IPS-NIHi7 (cell line): ENCODE measurements at regions not wholly inside any gene's neighbourhood (a gene's known extent, or its start where the extent isn't known, plus 50 kb on each side); places are given as distances from the start of the nearest gene placed in this dataset.
"Not testable (repeated sequence)": the region's sequence is repeated elsewhere in the genome, so short reads cannot be mapped to it uniquely, and the experiment has no call there.

Experiments used
- DNase-seq: peaks from one replicate; pipeline ENCODE4 v3.0.0; 2012; ENCODE audit warnings: mixed read lengths; ENCODE audit errors: extremely low spot score

DNA sequence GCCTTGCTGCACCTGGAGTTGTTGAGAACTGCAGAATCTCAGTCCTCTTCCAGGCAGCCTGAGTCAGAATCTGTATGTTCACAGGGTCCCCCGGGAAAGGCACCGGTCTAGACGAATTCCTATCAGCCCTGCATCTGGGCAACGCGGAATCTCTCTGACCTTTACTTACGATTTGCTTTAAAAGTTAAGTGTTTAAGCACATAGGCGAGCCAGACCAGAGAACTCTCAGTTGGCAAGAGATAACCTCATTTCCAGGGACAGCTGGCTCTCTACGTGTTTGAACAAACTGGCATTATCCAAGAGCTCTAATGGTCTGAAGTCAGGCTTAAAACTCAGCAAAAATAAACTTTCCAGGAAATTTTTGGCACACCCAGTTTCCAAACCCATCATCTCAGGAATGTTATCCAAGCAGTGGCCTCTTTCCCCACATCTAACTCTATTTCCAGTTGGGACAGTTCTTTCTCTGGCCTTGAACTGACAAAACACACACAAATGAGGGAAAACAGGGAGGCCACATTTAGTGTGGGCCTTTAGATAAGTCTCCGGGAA lies 53.4 kb downstream of the HES1 start:
- no peak for DNase-seq

DNA sequence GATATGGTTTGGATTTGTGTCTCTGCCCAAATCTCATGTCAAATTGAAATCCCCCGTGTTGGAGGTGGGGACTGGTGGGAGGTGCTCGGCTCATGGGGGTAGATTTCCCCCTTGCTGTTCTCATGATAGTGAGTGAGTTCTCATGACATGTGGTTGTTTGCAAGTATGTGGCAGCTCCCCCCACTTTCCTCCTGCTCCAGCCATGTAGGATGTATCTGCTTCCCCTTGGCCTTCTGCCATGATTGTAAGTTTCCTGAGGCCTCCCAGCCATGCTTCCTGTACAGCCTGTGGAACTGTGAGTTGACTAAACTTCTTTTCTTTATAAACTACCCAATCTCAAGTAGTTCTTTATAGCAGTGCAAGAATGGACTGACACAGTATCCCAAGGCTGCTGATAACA lies 55.9 kb downstream of the HES1 start:
- DNase-seq, result not testable (repeated sequence)

GRCh38 chr3:194194051-194194756 lies 58.3 kb downstream of the HES1 start:
- no peak for DNase-seq

DNA sequence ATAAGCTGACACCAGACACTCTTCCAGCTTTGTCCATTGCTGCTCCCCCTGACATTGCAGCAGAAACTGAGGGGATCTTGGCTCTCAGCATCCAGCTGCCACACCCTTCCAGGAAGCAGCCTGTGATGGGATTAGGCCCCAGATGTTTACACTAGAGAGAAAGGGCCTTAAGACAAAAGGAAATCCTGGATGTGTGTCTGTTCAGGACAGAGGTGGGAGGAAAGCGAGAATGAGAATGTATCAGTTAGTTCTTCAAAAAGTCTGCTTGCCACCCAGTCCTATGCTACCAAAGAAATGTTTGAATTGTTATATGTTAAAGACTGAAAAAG lies 58.8 kb downstream of the HES1 start:
- DNase-seq, result no peak

DNA sequence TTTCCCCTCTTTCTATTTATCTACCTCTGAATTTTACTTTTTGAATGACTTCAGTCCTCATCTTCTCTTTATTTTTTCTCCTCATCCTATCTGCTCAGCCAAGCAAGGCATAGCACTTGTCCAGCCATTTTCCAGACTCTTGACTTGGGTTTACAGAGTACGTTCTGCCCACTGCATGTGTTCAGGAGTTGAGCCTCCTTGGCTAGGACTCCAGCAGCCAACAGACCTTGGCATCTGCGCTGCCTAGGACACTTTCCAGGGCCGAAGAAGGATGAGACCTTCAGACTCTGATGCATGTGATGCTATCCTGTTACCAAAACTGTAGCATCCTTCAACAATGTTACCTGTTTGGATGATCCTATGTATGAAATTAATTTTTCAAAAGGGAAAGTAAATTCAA lies 59.7 kb downstream of the HES1 start:
- no peak for DNase-seq

- no peak for DNase-seq
These were observed 60.9 kb downstream of the HES1 start for GRCh38 chr3:194196876-194197275.

- DNase-seq, result no peak
These were observed 61.5 kb downstream of the HES1 start for GRCh38 chr3:194197396-194197960.

GRCh38 chr3:194197981-194198695 lies 62.2 kb downstream of the HES1 start:
- DNase-seq, result no peak

DNA sequence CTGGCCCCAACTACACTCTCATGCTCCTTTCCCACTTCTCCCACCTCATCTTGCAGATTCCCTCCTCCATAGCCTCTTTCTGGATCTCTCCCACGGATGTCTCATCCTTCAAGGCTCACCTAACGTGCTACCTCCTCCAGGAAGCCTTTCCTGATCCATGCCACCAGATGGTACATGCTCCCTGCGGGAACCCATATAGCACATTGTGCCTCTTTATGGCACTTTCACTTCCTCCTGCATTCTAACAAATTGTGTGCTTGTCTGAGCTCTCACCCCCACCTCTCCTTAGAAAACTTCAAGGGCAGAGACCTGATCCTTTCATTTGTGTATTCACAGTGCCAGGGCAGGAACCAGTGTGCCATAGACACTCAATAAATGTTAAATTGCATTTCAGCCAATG lies 63.0 kb downstream of the HES1 start:
- no peak for DNase-seq

DNA sequence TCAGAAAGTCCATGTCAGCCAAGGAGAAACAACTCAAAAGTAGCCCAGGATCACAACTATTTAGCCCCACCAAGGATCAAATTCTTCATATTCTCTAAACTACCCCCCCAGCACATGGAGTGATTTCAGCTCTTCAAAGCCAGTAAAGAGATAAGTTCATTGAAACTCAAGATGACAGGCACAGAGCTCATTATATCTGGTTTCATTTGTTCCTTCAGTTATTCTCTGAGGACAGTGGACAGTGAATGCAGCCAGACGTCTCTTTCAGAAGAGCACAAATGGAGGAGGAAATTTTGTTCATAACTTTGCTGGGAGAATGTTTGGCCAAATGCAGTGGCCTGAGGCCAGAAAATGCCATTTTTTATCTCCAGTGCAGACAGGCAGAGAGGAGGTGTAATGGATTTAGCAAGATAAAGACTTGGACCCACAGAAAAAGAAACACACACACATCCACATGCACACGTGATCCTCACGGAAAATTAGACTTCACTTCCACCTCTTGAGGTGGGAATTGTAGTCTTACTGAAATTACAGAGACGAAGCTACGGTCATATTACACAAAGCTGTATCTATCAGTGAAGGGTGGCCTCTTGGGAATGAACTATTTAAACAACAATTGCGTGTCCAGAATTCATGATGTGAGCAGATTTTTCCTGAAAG lies 64.6 kb downstream of the HES1 start:
- no peak for DNase-seq

GRCh38 chr3:194201953-194202666 lies 66.2 kb downstream of the HES1 start:
- no peak for DNase-seq

DNA sequence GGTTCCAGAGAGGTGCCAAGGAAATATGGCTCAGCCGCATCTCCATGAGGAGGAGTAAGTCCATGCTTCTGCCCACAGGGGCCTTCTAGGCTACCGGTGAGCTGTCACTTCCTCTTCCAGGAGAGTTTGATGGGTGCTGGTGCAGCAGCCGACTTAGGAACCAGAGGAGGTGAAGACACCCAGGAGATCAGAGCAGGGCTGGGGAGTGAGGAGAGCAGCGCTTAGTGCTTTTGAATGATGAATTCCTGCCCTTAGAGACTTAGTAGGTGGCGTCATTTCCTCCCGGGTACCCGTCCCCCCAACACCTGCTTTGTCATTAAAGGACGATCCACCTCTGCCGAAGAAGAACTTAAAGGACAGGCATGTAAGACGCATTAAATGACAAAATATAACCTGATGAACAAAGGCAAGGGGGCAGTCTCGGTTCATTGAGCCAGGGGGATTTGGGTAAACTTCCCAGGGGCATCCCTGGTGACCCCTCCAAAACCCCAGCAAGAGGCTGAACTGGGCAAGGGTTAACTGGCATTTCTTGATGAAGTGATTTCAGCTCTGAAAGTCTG lies 67.6 kb downstream of the HES1 start:
- DNase-seq, result no peak

- DNase-seq, result peak; percentile 59
These were observed 68.4 kb downstream of the HES1 start for GRCh38 chr3:194204042-194204987.

- no peak for DNase-seq
These were observed 69.8 kb downstream of the HES1 start for GRCh38 chr3:194205675-194206133.

DNA sequence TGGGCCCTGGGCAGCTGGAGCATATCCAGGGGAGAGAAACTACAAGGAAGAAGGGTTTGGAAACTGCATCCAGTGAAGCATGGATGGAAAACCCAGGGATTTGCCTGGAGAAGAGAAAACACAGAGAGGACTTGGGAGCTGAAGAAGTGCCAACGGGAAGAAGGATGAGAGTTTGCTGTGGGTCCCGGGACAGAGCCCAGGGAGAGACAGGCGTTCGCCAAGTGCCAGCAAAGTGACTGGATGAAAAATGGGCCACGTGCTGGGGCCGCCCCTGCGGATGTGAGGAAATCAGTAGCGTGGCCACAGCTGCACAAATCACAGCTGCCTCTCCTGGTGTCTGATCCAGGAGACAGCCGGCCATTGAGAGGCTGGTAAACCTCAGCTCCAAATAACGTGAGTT lies 70.4 kb downstream of the HES1 start:
- DNase-seq, result no peak

DNA sequence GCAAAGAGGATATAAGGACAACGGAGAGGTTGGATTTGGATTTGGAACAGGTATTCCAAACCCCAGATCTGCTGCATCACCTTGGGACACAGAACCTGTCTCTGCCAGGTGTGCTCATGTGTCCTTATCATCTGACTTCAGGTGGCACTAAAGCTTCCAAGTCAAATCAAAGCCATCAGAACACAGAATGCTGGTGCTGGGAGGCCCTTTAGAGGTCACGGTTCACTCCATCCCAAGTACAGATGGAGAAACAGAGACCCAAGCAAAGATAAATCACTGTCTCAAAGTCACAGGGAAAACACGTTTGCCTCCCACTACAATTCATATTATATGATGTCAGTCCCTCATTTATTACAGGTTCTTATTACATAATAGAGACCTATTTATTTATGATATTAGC lies 72.8 kb downstream of the HES1 start:
- no peak for DNase-seq

DNA sequence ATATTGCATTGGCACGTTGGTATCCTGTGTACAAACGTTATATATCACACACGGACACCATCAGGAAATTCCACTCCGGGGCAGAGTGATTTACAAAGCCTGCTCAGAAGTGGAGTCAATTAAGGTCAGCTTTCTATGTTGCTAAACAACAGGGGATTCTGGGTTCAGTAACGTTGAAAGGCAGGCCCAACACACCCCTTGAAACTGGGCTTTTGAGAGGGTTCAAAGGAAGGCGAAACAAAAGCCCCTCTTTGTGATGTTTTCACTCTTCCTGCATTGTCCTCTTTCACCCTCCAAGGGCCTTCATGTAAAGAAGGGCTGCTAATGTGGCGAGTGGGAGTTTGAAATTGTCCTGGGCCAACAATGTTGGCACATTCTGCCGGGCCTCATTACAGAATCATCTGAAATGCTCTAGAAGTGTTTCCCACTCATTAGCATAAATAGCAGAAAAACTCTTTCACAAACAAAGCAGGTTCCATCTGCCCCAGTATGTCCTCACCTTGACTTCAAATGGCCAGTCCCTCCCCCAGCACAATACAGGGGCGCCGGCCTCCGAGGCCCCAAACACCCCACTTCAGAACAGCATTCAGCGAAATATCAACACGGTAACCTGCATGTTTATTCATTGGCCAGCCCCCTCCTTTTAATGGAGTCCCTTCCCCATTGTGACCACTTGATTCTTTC lies 76.4 kb downstream of the HES1 start:
- no peak for DNase-seq

DNA sequence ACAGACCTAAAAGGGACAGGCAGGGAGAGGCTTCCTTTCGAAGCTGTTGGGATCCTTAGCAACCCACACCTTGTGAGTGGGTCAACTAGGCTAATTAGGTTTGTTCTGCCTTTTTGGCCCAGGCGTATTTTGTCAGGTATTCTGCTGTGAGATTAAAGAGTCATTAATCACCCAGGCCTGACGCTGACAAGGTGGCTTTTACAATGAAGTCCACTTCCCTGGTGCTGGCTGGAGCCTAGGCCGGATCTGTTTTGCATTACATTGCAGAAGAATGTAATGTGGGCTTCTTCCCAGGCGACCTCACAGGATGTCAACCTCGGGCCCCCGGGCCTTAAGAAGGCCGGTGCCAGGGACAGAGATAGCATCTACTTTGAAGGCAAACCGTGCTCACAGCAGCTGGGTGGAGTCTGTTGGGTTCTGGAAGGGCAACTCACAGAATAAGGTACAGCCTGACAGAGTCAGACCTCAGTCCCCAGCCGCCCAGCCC lies 76.9 kb downstream of the HES1 start:
- DNase-seq, result peak; percentile 77

DNA sequence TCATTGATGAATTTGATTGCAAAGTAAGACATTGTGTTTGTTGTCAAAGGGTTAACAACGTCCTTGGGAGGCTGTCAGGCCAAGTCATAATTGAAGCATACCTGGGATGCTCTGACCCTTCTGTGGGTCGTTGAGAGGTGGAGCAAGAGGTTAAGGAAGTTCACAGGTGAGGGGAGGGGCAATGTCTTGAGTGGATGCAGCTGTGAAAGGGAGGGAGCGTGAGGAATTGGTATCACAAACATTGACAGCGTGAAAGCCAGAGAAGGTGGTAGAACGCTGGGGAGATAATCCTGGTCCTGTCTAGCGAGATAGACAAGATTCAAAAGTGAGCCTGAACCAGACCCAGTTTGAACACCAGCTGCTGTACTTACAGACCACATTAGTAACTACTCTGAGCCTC lies 79.4 kb downstream of the HES1 start:
- no peak for DNase-seq
